ENCODE measurements at regions not wholly inside any gene's neighbourhood (a gene's known extent, or its start where the extent isn't known, plus 50 kb on each side); places are given as distances from the start of the nearest gene placed in this dataset.

- no peak for TF ChIP-seq CTCF (IDR thresholded peaks at IDR 0.05 in 8 of 11, conservative IDR thresholded peaks at IDR 0.05 in 3 of 11)
- no peak for TF ChIP-seq POLR2AphosphoS5 (IDR thresholded peaks at IDR 0.05)
- no peak for TF ChIP-seq POLR2A (IDR thresholded peaks at IDR 0.05)
Observed at GRCh38 chr5:93010037-93010436, 571.0 kb downstream of the NR2F1-AS1 start.

Measured in spleen (tissue), 7 donors.